GM21526 (cell line): ENCODE measurements at regions not wholly inside any gene's neighbourhood (a gene's known extent, or its start where the extent isn't known, plus 50 kb on each side); places are given as distances from the start of the nearest gene placed in this dataset.

Experiments used
- ATAC-seq: cut with Tn5 transposase; IDR thresholded peaks from one replicate; pipeline ENCODE4 v1.9.1; 2021; ENCODE audit warnings: moderate library complexity; ENCODE audit not compliant: unreplicated experiment, low FRiP score

DNA sequence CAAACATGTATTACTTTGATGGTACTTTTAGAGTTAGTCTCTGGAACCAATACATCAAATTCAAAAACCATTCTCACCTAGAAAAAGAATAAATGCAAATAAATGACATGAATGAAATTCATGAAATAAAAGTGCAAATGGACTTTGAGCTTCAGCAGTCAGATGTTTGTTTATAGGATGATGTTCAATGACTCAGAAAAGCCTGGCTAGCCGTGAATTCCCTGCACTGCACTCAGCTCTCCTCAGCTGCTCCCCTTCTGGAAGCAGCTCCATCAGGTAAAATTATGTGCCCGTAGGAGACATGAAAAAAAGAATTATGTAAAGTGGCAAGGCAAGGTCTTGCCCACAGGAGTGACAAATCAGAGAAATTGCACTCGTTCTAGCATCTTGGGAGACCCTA is 390.6 kb downstream of the GPM6A start:
- ATAC-seq: no peak

- ATAC-seq: no peak
Observed at GRCh38 chr4:175422331-175422730, 389.7 kb downstream of the GPM6A start.

DNA sequence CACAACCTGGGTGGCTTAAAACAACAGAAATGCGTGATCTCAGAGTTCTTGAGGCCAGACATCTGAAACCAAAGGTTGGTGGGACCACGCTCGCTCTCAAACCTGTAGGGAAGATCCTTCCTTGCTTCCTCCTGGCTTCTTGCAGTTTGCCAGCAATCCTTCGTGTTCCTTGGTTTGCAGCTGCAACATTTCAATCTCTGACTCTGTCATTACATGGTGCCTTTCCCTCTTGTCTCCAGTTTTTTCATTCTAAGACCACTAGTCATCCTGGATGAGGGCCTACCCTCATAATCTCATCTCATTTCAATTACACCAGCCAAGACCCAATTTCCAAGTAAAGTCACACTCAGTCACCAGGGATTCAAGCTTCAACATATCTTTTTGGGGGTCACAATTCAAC is 388.0 kb downstream of the GPM6A start:
- no peak for ATAC-seq

GRCh38 chr4:175427751-175428150 is 384.3 kb downstream of the GPM6A start:
- no peak for ATAC-seq

- ATAC-seq: no peak
Observed at GRCh38 chr4:175431694-175432093, 380.4 kb downstream of the GPM6A start.

DNA sequence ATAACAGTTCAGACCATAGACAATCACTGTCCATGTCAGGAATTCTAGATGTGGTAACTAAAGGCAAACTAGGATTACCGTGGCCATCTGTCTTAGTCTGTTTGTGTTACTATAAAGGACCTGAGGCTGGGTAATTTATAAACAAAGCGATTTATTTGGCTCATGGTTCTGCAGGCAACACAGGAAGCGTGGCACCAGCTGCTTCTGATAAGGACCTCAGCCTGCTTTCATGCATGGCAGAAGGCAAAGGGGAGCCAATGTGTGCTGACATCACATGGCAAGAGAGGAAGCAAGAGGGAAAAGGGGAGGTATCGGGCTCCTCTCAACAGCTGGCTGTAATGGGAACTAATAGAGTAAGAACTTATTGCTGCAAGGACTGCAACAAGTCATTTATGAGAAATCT is 376.7 kb downstream of the GPM6A start:
- ATAC-seq: no peak

DNA sequence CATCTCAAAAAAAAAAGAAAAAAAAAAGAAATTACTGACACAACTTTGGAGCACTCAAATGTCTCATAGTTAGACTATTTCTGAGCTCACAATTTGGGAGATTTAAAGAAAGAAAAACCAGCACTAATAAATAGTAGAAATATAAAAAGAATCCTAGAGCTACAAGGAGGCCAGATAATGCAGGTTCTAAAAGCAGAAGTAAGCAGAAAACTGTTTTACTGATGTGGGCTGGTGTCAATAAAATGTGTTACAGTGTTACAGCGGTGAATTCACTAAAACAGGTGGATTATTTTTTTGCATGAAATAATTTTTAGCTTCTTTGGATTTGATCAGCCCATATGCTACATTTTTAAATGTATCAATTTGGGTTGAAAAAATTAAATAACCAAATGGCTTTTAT is 375.9 kb downstream of the GPM6A start:
- ATAC-seq: no peak

DNA sequence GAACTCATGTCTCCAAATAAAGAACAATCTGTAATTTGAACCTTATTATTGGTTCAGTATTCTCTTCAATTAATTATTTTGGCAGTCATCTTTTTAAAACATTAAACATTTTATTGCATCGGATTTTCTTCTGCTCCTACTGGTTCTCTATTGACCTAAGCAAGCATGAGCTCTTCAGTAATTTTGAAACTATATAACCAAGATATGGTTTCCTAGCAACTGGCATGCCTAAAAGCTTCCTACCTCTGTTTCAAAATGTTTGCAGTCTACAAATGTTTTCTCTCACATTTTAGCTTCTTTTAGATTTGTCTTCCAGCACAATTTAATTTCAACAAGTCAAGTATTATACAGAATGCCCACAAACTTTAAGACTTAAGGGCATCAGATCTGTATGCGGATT is 371.3 kb downstream of the GPM6A start:
- no peak for ATAC-seq

- no peak for ATAC-seq
Observed at GRCh38 chr4:175441256-175441655, 370.8 kb downstream of the GPM6A start.

DNA sequence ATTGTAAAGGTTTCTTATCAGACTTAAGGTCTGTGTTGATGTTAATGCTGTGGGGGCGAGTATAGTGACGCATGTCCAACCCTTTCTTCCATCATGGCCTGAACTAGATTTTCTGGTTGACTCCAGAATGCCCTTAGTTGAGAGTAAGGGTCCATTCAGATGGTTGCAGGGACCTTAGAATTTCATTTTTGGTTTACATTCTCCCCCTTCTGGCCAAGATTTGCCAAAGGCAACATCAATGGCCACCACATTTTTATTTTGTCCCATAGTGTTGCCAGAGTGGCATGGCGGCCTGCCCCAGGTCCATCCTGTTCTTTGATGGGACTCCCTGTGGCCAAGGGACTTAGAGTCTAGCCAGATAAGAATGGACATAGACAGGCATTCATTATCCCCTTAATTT is 368.5 kb downstream of the GPM6A start:
- ATAC-seq: no peak

- ATAC-seq: no peak
Observed at GRCh38 chr4:175444512-175444911, 367.6 kb downstream of the GPM6A start.

GRCh38 chr4:175447016-175447415 is 365.0 kb downstream of the GPM6A start:
- no peak for ATAC-seq

- ATAC-seq: no peak
Observed at GRCh38 chr4:175450446-175450845, 361.6 kb downstream of the GPM6A start.

DNA sequence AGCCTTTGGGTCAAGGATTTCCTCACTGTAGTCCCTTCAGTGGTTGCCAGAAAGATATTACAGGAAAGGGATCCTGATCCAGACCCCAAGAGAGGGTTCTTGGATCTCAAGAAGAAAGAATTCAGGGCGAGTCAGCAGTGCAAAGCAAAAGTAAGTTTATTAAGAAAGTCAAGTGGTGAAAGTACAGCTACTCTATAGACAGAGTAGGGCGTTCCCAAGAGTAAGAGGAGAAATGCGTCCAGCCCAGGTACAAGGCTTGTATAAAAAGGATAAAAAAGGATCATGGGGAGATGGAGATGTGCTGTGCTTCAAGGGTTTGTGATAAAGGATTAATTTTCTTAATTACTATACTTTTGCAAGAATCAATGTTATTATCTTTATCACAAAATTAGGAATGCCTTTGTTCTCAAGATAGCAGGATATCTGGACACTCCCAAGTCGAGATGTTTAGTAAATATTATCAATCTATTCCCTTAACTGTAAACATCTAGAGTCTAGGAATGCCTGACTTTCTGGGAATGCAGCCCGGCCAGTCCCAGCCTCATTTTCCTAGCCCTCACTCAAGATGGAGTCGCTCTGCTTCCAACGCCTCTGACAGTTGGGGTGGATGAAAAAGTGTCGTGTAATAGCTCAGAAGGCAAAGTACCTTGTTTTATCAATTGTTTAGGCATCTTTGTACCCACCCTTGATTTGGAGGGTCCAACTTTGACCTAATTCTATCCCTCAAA is 360.7 kb downstream of the GPM6A start:
- no peak for ATAC-seq

GRCh38 chr4:175453456-175453855 is 358.6 kb downstream of the GPM6A start:
- ATAC-seq: no peak

- no peak for ATAC-seq
Observed at GRCh38 chr4:175456131-175456530, 355.9 kb downstream of the GPM6A start.

- ATAC-seq: no peak
Observed at GRCh38 chr4:175457956-175458355, 354.1 kb downstream of the GPM6A start.

- ATAC-seq: no peak
Observed at GRCh38 chr4:175459571-175459970, 352.5 kb downstream of the GPM6A start.

DNA sequence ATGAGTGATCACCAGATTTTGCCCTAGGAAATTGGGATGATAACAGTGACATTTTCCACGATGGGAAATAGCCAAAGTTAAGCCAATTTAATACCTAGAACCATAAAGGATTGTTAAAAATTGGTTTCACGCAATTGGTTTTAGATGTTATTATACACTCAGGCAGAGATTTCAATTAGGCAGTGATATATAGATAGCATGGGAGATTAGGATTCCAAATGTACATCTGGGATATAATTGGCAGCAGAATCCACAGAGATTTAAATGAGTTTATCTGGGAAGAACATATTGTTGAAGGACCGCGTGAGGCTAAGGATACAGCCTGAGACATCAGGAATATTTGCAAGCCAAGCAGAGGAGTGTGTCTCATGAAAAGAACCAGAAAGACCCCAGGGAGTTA is 351.6 kb downstream of the GPM6A start:
- ATAC-seq: no peak

- ATAC-seq: no peak
Observed at GRCh38 chr4:175469514-175469913, 342.6 kb downstream of the GPM6A start.

GRCh38 chr4:175470131-175470530 is 341.9 kb downstream of the GPM6A start:
- ATAC-seq: no peak

DNA sequence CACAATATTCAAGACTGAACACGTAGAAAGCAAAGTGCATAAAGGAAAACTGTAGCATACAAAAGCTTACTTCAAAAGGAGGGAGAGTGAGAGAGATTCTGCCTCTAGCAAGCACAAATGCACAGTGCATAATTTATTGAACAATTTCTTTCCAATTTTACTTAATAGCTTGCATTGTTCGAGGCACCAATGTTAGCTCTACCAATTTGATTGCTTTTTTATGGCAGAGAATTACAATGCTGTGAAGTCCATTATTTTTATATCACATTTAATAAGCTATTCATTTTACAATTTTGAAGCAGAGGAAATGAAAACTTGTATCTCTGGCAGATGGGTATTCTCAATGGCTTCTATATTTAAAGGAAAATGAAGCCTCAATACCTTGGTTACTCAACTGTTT is 331.7 kb downstream of the GPM6A start:
- no peak for ATAC-seq
